ENCODE measurements at regions not wholly inside any gene's neighbourhood (a gene's known extent, or its start where the extent isn't known, plus 50 kb on each side); places are given as distances from the start of the nearest gene placed in this dataset.
A peak's percentile ranks its signal among the peaks of the same experiment; 100 is the strongest.

- H3K36me3 ChIP-seq: no peaks in the 10 kb centered on the region
- intact Hi-C loops (cut with DNase I): no loop called here
- WGBS, 2 donors: 85% methylated on average over 5 of the region's 5 CpGs
- no peak overlapping the region for H3K27ac ChIP-seq
- TF ChIP-seq, protein P1, sequence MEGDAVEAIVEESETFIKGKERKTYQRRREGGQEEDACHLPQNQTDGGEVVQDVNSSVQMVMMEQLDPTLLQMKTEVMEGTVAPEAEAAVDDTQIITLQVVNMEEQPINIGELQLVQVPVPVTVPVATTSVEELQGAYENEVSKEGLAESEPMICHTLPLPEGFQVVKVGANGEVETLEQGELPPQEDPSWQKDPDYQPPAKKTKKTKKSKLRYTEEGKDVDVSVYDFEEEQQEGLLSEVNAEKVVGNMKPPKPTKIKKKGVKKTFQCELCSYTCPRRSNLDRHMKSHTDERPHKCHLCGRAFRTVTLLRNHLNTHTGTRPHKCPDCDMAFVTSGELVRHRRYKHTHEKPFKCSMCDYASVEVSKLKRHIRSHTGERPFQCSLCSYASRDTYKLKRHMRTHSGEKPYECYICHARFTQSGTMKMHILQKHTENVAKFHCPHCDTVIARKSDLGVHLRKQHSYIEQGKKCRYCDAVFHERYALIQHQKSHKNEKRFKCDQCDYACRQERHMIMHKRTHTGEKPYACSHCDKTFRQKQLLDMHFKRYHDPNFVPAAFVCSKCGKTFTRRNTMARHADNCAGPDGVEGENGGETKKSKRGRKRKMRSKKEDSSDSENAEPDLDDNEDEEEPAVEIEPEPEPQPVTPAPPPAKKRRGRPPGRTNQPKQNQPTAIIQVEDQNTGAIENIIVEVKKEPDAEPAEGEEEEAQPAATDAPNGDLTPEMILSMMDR (IDR thresholded peaks at IDR 0.05): no peak
- no peaks in the 10 kb centered on the region for H3K4me1 ChIP-seq
- peaks cover 0 to 9% (median 1%) of the 10 kb centered on the region in 4 donors for H3K27me3 ChIP-seq
- no peak overlapping the region for H3K4me3 ChIP-seq
- ATAC-seq: no peak
- no peak for DNase-seq
- no peak for FAIRE-seq
- H3K9me3 ChIP-seq: no peaks in the 10 kb centered on the region
Observed at GRCh38 chr5:123278284-123278683, 144.9 kb downstream of the CEP120 start.

GRCh38 chr5:123273984-123274383 lies 149.2 kb downstream of the CEP120 start:
- 38 to 56% methylated on average over 3 of the region's 3 CpGs for WGBS, 2 donors
- intact Hi-C loops (cut with DNase I): no loop called here
- Histone ChIP-seq H3K4me1 (no peaks in the 10 kb centered on the region), H3K4me3 (no peak overlapping the region), H3K36me3 (no peaks in the 10 kb centered on the region), H3K27ac (no peak overlapping the region), H3K9me3 (no peaks in the 10 kb centered on the region), H3K27me3 (no peaks in the 10 kb centered on the region)
- no peak for ATAC-seq
- TF ChIP-seq, protein P1 (IDR thresholded peaks at IDR 0.05): no peak
- DNase-seq: no peak
- FAIRE-seq: no peak

- TF ChIP-seq, protein P1 (IDR thresholded peaks at IDR 0.05): no peak
- DNase-seq (no peak), FAIRE-seq (no peak), ATAC-seq (no peak)
- Histone ChIP-seq H3K27me3 (no peaks in the 10 kb centered on the region), H3K9me3 (no peaks in the 10 kb centered on the region), H3K4me3 (no peak overlapping the region), H3K4me1 (no peaks in the 10 kb centered on the region), H3K27ac (no peak overlapping the region), H3K36me3 (no peaks in the 10 kb centered on the region)
- WGBS, 2 donors: 88 to 95% methylated on average over 2 of the region's 2 CpGs
- intact Hi-C loops (cut with DNase I): no loop called here
Observed at GRCh38 chr5:123273095-123273494, 150.1 kb downstream of the CEP120 start.

DNA sequence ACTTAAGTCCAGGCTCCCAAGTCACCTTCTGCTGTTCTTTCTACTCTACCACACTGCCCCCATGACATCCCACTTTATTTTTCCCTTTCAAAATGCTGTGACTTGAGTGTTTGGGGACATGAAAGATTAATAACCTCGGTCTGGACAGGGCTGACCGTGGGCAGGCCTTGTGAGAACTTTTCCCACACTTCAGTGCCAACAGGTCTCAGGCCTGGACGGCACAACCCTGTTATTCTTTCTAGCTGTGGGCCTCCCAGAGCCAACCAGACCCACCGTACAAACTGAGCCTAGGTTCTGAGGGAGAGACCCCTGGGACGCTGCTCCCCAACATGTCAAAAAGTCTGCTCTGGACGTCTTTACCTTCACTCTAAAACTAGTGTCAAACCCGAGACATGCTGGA lies 153.4 kb downstream of the CEP120 start:
- no peak for DNase-seq
- intact Hi-C loops (cut with DNase I): no loop called here
- ATAC-seq: peak in 1 of 4 donors; percentile 53
- H3K36me3 ChIP-seq: no peaks in the 10 kb centered on the region
- H3K9me3 ChIP-seq: no peaks in the 10 kb centered on the region
- no peak for FAIRE-seq
- H3K4me1 ChIP-seq: no peaks in the 10 kb centered on the region
- no peak overlapping the region for H3K4me3 ChIP-seq
- no peaks in the 10 kb centered on the region for H3K27me3 ChIP-seq
- 39 to 43% methylated on average over 7 of the region's 7 CpGs for WGBS, 2 donors
- TF ChIP-seq, protein P1 (IDR thresholded peaks at IDR 0.05): no peak
- no peak overlapping the region for H3K27ac ChIP-seq

GRCh38 chr5:123269436-123269835 lies 153.8 kb downstream of the CEP120 start:
- no peaks in the 10 kb centered on the region for H3K9me3 ChIP-seq
- TF ChIP-seq, protein P1 (IDR thresholded peaks at IDR 0.05): no peak
- WGBS, 2 donors: 65 to 71% methylated on average over 4 of the region's 4 CpGs
- no peak for ATAC-seq
- no peak overlapping the region for H3K4me3 ChIP-seq
- intact Hi-C loops (cut with DNase I): no loop called here
- H3K27ac ChIP-seq: no peak overlapping the region
- H3K4me1 ChIP-seq: no peaks in the 10 kb centered on the region
- no peaks in the 10 kb centered on the region for H3K27me3 ChIP-seq
- FAIRE-seq: no peak
- DNase-seq: no peak
- H3K36me3 ChIP-seq: no peaks in the 10 kb centered on the region

All from pancreas (tissue), 10 donors.